Esophagus squamous epithelium (tissue), 4 donors: ENCODE measurements at regions not wholly inside any gene's neighbourhood (a gene's known extent, or its start where the extent isn't known, plus 50 kb on each side); places are given as distances from the start of the nearest gene placed in this dataset.

Source experiments
- CTCF ChIP-seq, 6 experiments: fragments of 450-650 bp in 4 of 6; fragments of 200-600 bp in 2 of 6; sonication (generic) in 2 of 6; IDR thresholded peaks; one replicate each; pipeline ENCODE4 v1.5.1; 2016 to 2019; ENCODE audit warnings: antibody characterized with exemption in 6 of 6, mild to moderate bottlenecking in 4 of 6, moderate library complexity in 4 of 6
- POLR2A ChIP-seq, 4 donors: fragments of 450-650 bp; IDR thresholded peaks; one replicate each; pipeline ENCODE4 v1.6.1; 2017; ENCODE audit warnings: antibody characterized with exemption in 4 of 4, mild to moderate bottlenecking in 4 of 4, moderate library complexity in 3 of 4

DNA sequence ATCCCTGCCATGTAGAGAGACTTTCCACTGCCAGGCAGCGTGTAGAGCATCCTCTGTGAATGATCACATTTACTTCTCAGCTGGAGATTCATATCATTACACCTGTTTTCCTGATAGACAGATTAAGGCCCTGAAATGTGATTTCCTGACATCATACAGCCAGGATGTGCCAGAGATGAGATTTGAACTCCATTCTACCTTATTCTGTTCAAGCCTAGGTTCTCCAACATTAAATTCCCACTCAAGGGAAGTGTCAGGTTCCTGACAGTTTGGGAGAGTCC, 482.1 kb downstream of the RPS24 start:
- TF ChIP-seq CTCF (IDR thresholded peaks at IDR 0.05) = no peak
- no peak for TF ChIP-seq POLR2A (IDR thresholded peaks at IDR 0.05)
